ENCODE measurements at regions not wholly inside any gene's neighbourhood (a gene's known extent, or its start where the extent isn't known, plus 50 kb on each side); places are given as distances from the start of the nearest gene placed in this dataset.
A peak's percentile ranks its signal among the peaks of the same experiment; 100 is the strongest.

DNA sequence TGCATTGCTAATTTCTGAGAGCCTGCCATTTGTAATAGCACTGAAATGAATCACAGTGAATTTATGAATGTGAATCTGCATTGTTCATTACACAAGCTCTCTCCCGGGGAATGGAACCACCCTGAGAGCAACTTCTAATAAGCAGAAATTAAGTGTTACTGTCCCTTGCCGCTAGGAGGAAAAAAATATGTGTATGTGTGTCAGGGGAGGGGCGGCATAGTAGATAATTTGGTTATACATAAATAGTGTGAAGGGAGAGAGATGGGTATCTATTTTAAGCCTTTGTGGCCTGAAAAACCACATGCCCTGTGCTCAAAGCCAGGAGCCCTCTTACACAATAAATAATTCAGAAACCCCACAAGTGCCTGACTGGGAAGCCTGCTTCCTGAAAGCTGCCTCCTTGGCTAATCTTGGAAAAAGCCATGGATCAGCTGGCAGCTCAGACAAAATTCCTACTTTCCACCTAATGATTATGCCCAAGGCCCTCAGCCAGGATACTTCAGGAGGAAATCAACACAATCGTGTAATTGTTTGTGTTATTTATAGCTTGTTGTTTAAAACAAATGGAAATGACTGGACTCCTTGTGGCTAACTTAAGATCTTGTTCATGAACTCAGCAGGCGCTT, 366.2 kb upstream of the KITLG start:
- no peak overlapping the region for H3K4me3 ChIP-seq (ENCODE audit: severe bottlenecking)
- H3K27ac ChIP-seq (ENCODE audit: poor library complexity, severe bottlenecking), result no peak overlapping the region
- H3K4me1 ChIP-seq (ENCODE audit: insufficient read depth, poor library complexity, severe bottlenecking), result peaks cover 9% of the 10 kb centered on the region
- no peaks in the 10 kb centered on the region for H3K9me3 ChIP-seq (ENCODE audit: severe bottlenecking)
- no peaks in the 10 kb centered on the region for H3K27me3 ChIP-seq (ENCODE audit: insufficient read depth, poor library complexity, severe bottlenecking)
- TF ChIP-seq, protein P1, sequence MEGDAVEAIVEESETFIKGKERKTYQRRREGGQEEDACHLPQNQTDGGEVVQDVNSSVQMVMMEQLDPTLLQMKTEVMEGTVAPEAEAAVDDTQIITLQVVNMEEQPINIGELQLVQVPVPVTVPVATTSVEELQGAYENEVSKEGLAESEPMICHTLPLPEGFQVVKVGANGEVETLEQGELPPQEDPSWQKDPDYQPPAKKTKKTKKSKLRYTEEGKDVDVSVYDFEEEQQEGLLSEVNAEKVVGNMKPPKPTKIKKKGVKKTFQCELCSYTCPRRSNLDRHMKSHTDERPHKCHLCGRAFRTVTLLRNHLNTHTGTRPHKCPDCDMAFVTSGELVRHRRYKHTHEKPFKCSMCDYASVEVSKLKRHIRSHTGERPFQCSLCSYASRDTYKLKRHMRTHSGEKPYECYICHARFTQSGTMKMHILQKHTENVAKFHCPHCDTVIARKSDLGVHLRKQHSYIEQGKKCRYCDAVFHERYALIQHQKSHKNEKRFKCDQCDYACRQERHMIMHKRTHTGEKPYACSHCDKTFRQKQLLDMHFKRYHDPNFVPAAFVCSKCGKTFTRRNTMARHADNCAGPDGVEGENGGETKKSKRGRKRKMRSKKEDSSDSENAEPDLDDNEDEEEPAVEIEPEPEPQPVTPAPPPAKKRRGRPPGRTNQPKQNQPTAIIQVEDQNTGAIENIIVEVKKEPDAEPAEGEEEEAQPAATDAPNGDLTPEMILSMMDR (IDR thresholded peaks at IDR 0.05; ENCODE audit: poor library complexity, severe bottlenecking), result no peak
- ATAC-seq (ENCODE audit: low read depth) (no peak; the same call in 2 of the 3 replicates), DNase-seq (ENCODE audit: low spot score) (no peak)
- H3K36me3 ChIP-seq (ENCODE audit: low read depth), result no peaks in the 10 kb centered on the region

DNA sequence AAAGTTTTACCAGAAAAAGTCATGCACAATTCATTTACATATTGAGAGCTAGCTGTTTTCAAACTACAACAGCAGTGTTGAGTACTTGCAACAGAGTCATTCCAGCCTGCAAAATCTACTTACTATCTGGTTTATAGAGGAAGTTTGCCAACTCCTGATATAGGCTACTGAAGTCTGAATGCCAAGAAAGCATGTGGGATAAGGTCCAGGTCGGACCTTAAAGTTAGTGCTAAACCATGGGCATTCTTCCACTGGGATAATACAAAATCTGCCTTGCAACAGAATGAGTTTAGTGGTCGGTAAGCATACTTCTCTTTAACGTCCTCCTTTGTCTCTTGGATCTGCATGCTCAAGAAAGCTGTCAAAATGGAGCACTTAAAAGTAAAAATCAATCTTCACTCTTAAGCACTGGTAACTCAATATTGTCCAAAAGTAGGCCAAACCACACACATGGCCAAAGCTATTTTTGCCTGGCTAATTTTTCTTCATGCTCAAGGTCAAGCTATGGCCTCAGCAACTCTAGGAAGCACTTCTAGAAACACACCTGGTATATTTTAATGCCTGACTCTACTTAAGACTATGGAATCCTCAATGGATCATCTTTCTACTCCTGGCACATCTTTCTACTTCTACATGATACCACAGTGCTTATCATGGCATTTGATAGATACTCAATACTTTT, 364.9 kb upstream of the KITLG start:
- H3K36me3 ChIP-seq (ENCODE audit: low read depth), result no peaks in the 10 kb centered on the region
- no peaks in the 10 kb centered on the region for H3K9me3 ChIP-seq (ENCODE audit: severe bottlenecking)
- TF ChIP-seq, protein P1 (IDR thresholded peaks at IDR 0.05; ENCODE audit: poor library complexity, severe bottlenecking), result no peak
- H3K27ac ChIP-seq (ENCODE audit: poor library complexity, severe bottlenecking), result no peak overlapping the region
- no peaks in the 10 kb centered on the region for H3K27me3 ChIP-seq (ENCODE audit: insufficient read depth, poor library complexity, severe bottlenecking)
- H3K4me3 ChIP-seq (ENCODE audit: severe bottlenecking), result no peak overlapping the region
- DNase-seq (ENCODE audit: low spot score), result no peak
- H3K4me1 ChIP-seq (ENCODE audit: insufficient read depth, poor library complexity, severe bottlenecking), result peaks cover 9% of the 10 kb centered on the region
- ATAC-seq (ENCODE audit: low read depth), result no peak

DNA sequence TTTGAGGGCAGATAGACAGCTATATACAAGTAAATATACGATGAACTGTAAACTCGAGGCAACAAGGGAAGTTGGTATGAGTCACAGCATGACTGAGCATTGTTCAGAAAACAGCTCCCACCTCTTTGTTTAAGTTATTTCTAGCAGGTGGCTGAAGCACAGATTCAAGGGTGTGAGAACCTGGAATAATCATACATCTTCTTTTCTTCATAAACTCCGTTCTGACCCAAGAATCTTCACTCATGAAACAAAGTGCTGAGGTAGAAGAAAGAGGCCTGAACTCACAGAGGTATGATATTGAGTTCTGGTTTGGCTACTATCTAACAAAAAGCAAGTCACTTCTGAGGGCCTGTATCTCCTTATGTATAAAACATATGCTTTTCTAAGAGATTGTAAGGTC, 364.1 kb upstream of the KITLG start:
- no peaks in the 10 kb centered on the region for H3K36me3 ChIP-seq (ENCODE audit: low read depth)
- H3K27me3 ChIP-seq (ENCODE audit: insufficient read depth, poor library complexity, severe bottlenecking), result no peaks in the 10 kb centered on the region
- TF ChIP-seq, protein P1 (IDR thresholded peaks at IDR 0.05; ENCODE audit: poor library complexity, severe bottlenecking), result no peak
- H3K27ac ChIP-seq (ENCODE audit: poor library complexity, severe bottlenecking), result peak overlapping the region; percentile 19
- ATAC-seq (ENCODE audit: low read depth) (peak; percentile 95), DNase-seq (ENCODE audit: low spot score) (no peak)
- H3K4me1 ChIP-seq (ENCODE audit: insufficient read depth, poor library complexity, severe bottlenecking), result peaks cover 9% of the 10 kb centered on the region
- no peaks in the 10 kb centered on the region for H3K9me3 ChIP-seq (ENCODE audit: severe bottlenecking)
- H3K4me3 ChIP-seq (ENCODE audit: severe bottlenecking), result no peak overlapping the region

DNA sequence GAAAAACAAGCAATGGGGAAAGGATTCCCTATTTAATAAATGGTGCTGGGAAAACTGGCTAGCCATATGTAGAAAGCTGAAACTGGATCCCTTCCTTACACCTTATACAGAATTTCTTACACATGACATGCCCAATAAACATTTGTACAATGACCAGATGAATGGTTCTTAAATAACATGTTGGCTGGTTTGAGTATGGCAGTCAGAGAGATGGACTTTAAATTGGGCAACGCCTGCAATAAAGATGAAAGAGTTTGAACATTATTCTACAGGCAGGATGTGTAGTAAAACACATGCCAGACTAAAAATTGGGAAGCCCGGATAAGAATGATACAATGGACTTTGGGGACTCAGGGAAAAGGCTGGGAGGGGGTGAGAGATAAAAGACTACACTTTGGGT, 360.6 kb upstream of the KITLG start:
- TF ChIP-seq, protein P1 (IDR thresholded peaks at IDR 0.05; ENCODE audit: poor library complexity, severe bottlenecking), result no peak
- ATAC-seq (ENCODE audit: low read depth) (no peak), DNase-seq (ENCODE audit: low spot score) (no peak)
- Histone ChIP-seq H3K9me3 (ENCODE audit: severe bottlenecking) (no peaks in the 10 kb centered on the region), H3K36me3 (ENCODE audit: low read depth) (no peaks in the 10 kb centered on the region), H3K27ac (ENCODE audit: poor library complexity, severe bottlenecking) (no peak overlapping the region), H3K4me3 (ENCODE audit: severe bottlenecking) (no peak overlapping the region), H3K27me3 (ENCODE audit: insufficient read depth, poor library complexity, severe bottlenecking) (no peaks in the 10 kb centered on the region), H3K4me1 (ENCODE audit: insufficient read depth, poor library complexity, severe bottlenecking) (peaks cover 14% of the 10 kb centered on the region)

DNA sequence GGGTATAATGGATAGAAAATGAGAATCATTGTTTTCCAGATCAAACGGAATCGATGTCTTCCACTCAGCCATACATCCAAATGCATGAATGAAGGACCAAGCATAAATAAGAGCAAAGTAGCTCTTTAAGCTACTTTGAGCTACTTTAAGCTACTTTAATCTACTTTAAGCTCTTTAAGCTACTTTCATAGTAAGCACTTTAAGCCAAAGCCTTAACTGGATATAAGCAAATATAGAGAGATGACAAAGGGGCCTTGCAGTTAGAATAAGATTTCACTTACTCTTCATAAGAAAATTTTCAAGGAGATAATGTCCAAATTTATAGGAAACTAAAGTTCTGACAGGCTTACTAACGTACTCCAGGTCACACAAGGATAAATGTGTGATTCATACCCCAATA, 355.6 kb upstream of the KITLG start:
- Histone ChIP-seq H3K4me1 (ENCODE audit: insufficient read depth, poor library complexity, severe bottlenecking) (peaks cover 28% of the 10 kb centered on the region), H3K27ac (ENCODE audit: poor library complexity, severe bottlenecking) (peak overlapping the region; percentile 87), H3K4me3 (ENCODE audit: severe bottlenecking) (no peak overlapping the region), H3K27me3 (ENCODE audit: insufficient read depth, poor library complexity, severe bottlenecking) (no peaks in the 10 kb centered on the region), H3K36me3 (ENCODE audit: low read depth) (no peaks in the 10 kb centered on the region), H3K9me3 (ENCODE audit: severe bottlenecking) (no peaks in the 10 kb centered on the region)
- TF ChIP-seq, protein P1 (IDR thresholded peaks at IDR 0.05; ENCODE audit: poor library complexity, severe bottlenecking), result no peak
- DNase-seq (ENCODE audit: low spot score) (no peak), ATAC-seq (ENCODE audit: low read depth) (no peak)
